IPS-NIHi7 (cell line): ENCODE measurements at regions not wholly inside any gene's neighbourhood (a gene's known extent, or its start where the extent isn't known, plus 50 kb on each side); places are given as distances from the start of the nearest gene placed in this dataset.
"Not testable (repeated sequence)": the region's sequence is repeated elsewhere in the genome, so short reads cannot be mapped to it uniquely, and the experiment has no call there.

Experiments used
- DNase-seq: peaks from one replicate; pipeline ENCODE4 v3.0.0; 2012; ENCODE audit warnings: mixed read lengths; ENCODE audit errors: extremely low spot score

DNA sequence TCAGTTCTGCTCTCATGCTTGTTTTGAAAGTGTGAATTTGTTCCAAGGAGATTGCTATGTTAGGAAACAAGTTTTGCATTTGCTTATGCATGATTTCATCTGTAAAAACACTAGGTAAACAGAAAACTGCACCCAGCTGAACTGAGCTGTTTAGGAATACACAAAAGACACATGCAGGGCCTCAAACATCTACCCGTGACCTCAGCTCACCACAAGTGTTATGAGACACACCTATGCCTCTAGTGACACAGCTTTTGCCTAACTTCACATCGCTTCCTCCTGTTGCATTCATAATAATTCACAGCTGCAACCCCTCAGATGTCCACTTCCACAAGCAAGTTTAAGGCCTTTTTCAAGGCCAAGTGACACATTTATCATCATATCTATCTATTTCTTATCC lies 98.0 kb upstream of the SLC24A3 start:
- no peak for DNase-seq

DNA sequence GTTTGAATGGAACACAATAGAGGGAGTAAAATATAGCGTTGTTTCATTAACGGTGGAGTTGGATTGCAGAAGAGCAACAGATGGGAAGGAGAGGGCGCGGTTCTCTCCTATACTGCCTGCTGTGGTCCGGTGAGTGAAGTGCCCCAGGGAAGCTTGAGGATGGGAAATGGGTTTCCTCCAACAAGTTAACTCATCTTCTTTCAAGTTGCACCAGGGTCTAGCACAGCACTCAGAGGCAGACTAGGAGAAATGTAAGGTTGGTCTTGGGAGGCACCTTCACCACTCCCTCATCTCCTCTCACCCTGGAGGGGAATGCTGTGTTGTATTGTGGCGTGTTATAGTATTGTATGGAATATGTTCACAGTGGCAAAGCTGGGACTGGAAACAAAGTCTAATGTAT lies 96.9 kb upstream of the SLC24A3 start:
- DNase-seq = no peak

DNA sequence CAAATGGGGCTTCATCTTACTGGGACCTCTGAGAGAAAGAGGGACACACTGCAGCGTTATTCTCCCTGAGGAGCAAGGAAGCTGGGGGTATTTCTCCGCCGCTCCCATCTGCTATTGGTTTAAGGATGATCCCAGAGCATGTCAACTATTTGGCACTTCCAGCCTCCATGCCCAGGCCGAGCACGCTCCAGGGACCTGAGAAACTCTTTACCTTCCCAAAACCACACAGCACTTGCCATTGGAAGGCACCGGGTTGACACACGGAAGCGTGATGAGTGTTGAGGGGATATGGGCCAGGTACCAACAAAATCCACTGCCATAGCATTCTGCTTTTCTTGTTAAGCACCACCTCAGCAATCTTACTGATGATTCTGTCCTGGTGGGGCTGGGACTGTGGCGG lies 92.4 kb upstream of the SLC24A3 start:
- DNase-seq = no peak

DNA sequence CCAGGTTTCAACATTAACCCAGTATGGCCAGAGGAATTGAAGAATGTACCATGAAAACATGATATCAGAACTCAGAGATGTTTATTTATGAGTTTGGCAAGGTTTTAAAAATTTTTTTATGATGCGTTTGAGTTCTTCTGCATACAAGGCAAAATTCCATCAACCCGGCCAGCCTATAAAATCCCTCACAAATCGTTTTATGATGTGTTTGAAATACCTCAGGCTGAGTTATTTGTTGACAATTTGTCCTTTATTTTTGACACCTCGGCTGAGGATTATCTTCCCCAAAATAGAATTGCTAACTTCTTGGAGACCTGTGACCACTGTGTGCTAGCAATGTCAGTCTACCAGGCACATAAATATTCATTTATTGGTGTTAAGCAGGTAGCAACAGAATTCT lies 91.9 kb upstream of the SLC24A3 start:
- no peak for DNase-seq

DNA sequence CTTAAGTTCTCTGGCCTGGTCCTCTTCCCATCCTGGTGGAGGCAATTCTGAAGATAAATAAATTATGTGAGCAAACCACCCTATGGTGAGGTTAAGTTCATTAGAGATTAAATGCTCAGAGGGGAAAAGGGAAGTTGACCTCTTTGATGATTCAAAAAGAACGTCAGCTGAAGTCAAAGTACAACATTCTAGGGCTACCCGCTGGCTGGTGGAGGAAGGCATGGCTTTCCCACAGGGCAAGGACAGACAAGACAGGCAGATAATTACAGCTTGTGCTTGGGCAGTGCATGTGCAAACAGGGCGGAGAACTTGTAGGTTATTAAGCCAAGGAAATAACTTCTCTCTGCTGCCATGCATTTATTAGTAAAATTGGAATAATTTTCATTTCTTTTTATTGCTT lies 91.0 kb upstream of the SLC24A3 start:
- DNase-seq = no peak

DNA sequence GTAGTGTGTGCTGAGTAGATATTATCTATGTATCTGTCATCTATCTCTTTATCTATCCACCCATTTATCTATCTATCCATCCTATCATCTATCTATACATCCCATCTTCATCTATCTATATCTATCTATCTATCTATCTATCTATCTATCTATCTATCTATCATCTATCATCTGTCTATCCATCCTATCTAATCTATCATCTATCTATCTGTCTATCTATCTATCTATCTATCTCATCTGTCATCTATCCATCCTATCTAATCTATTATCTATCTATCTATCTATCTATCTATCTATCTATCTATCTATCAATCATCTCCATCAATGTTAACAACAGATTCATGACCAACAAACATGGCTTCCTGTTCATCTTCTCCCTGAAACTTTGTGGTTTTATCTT lies 90.5 kb upstream of the SLC24A3 start:
- DNase-seq = no peak

DNA sequence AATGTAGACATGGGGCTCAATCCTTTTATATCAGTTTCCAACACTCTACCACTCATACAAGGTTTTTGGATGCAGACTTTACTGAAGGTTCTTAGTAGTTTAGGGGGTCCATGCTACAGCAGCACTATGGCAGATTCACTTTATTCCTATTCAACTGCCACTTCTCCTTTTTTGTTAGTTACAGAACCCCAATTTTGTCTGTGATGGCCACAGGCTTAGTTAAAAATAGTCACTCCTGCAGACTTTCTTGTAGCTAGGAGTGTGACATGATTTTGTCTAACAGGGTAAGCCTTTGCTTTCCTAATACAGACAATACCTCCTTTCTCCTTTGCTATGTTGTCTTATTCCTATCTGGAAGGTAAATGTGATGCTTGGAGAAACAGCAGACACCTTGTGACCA lies 90.0 kb upstream of the SLC24A3 start:
- DNase-seq = no peak

DNA sequence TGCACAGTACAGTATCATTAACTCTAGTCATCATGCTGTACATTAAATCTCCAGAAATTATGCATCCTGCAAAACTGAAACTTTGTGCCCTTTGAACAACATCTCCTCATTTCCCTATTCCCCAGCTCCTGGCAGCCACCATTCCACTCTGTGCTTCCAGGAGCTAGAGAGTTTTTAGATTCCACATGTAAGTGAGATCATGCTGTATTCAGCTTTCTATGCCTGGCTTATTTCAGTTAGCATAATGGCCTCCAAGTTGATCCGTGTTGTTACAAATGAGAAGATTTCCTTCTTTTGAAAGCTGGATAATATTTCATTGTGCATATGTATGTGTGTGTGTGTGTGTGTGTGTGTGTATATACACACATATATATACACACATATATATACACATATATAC lies 86.9 kb upstream of the SLC24A3 start:
- no peak for DNase-seq

DNA sequence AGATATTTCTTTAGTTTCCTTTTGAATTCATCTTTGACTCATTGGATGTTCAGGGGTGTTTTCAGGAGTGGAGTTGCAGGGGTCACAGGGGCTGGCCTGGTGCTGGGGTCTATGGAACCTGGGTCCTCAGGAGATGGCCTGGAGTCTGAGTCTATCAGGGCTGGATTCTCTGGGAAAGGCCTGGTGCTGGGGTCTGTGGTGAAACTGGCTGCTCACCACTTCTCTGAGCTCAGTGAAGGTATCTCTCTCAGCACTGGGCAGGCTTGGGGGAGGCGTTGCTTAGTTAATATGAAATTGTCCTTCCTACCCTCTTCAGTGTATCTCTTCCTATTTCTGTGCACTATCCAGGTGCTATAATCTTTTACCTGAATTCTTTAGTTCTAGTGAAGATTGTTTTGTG lies 83.1 kb upstream of the SLC24A3 start:
- DNase-seq = no peak

DNA sequence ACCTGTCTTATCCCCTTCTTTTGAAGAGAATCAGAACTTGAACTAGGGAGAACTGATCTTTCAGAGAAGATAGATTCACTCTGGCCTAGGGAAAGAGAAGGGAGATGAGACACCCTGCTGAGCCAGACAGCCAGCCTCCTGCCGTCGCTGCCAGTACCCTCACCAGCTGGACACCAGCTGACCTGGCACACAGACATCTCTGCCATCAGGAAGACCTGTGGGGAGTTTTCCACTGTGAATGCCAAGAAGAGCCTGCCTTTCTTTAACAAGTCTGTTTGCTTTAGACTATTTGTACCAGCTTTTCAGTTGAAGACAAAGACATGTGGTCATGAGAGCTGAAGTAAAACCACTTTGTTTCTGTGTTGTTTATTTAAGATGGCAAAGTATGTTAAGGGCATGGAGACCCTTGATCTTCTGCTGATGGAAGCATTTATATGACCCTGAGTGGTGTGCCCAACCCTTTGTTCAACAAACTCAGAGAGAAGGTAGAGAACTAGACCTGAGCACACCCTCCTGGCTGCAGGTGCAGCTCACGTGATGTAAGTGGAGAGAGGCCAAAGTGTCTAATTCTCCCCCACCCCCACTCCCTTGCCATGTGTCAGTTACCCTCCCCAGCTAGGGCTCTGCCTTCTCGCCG lies 82.3 kb upstream of the SLC24A3 start:
- DNase-seq = no peak

DNA sequence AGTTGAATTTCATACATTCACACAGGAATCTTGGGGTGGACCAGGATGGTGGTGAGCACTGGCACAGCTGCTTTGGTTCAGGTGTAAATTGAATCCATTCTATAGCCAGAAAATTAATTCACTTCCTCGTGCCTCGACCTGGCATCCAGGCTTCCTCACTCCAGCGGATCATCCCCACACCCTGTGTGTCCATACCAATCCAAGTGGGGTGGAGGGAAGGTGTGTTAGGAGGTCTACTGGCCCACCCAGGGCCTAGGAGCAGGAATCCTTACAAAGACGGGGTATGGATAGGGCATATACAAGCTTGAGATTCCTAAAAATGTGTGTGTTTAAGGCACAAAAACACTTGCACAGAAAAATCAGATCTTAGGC lies 81.8 kb upstream of the SLC24A3 start:
- DNase-seq = no peak

DNA sequence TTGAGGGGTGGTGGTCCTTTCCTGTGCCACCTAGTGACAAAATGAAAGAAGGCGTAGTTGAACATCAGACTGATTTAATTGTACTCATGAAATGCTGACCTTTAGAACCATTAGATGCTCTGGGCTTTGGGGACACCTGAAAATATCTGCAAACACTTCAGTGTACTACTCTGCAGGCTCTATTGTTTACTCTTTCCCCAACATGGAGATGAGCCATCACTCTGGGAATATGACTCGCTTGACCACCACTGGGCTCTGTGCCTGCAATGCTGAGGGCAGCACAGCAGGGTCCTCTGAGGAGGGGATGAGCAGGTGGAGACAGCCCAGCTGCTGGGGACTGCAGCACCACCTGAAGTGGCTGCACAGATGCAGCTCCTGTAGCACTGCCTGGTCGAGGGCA lies 74.8 kb upstream of the SLC24A3 start:
- no peak for DNase-seq

DNA sequence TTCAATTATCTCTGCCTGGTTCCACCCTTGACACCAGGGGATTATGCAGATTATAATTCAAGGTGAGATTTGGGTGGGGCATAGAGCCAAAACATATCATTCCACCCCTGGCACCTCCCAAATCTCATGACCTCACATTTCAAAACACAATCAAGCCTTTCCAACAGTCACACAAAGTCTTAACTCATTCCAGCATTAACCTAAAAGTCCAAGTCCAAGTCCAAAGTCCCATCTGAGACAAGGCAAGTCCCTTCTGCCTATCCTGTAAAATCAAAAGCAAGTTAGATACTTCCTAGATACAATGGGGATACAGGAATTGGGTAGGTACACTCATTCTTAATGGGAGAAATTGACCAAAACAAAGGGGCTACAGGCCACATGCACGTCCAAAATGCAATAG lies 73.7 kb upstream of the SLC24A3 start:
- DNase-seq = no peak

DNA sequence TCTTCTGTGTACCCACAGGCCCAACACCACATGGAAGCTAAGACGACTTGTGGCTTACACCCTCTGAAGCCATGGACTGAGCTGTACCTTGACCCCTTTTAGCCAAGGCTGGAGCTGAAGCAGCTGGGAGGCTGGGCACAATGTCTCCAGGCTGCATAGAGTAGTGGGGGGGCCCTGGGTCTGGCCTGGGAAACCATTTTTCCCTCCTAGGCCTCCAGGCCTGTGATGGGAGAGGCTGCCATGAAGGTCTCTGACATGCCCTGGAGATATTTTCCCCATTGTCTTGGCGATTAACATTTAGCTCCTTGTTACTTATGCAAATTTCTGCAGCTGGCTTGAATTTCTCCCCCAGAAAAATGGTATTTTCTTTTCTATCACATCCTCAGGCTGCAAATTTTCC lies 72.9 kb upstream of the SLC24A3 start:
- DNase-seq = not testable (repeated sequence)

DNA sequence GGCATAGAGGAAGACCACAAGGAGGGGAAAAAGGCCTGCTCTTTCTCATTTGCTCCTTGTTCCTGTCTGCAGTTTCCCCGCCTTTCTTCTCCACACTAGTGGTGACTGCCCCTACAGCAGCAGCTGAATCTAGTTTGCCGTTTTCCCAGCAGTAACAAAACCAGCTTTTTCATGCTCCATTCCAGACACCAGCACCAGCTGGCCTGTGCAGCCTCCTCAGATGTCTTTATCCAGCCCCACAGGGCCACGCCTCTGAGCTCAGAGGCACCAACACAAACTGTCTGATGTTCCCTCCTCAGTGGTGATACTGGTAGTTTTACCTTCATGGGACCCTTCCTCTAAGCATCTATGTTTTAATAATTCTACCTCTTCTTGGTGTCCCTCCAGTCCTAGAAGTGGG lies 70.4 kb upstream of the SLC24A3 start:
- no peak for DNase-seq

DNA sequence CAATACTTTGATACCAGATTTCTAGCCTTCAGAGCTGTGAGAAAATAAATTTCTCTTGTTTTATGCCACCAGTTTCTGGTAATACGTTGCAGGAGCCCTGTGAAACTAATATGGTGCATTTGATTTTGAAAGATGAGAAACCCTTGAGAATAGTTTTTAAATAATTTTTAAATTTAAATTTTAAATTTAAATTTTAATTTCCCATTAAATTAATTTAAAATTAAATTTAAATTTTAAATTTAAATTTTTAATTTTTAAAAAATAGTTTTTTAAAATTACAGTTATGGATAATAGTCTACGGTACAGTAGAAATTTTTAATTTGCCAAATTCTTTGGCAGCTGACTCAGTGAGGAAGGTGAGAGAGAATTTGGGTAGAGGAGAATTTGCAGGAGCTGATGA lies 68.6 kb upstream of the SLC24A3 start:
- no peak for DNase-seq

DNA sequence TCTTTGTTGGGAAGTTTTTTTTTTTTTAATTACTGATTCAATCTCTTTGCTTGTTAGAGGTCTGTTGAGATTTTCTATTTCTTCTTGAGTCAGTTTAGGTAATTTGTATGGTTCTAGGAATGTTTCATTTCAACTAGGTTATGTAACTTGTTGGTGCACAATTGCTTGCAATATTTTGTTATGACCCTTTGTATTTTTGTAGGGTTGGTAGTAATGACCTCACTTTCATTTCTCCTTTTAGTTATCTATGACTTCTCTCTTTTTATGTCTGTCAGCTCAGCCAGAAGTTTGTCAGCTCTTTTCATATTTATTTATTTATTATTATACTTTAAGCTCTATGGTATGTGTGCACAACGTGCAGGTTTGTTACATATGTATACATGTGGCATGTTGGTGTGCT lies 51.1 kb upstream of the SLC24A3 start:
- DNase-seq = no peak
